ENCODE measurements at regions not wholly inside any gene's neighbourhood (a gene's known extent, or its start where the extent isn't known, plus 50 kb on each side); places are given as distances from the start of the nearest gene placed in this dataset.
"Not testable (repeated sequence)": the region's sequence is repeated elsewhere in the genome, so short reads cannot be mapped to it uniquely, and the experiment has no call there.

DNA sequence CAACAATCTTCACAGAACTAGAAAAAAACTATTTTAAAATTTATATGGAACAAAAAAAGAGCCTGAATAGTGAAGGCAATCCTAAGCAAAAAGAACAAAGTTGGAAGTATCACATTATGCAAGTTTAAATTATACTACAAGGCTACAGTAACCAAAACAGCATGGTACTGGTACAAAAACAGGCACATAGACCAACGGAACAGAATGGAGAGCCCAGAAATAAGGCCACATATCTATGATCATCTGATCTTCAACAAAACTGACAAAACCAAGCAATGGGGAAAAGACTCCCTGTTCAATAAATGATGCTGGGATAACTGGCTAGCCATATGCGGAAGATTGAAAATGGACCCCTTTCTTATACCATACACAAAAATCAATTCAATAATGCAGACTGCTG lies 74.4 kb upstream of the RTN4 start:
- not testable (repeated sequence) for DNase-seq

DNA sequence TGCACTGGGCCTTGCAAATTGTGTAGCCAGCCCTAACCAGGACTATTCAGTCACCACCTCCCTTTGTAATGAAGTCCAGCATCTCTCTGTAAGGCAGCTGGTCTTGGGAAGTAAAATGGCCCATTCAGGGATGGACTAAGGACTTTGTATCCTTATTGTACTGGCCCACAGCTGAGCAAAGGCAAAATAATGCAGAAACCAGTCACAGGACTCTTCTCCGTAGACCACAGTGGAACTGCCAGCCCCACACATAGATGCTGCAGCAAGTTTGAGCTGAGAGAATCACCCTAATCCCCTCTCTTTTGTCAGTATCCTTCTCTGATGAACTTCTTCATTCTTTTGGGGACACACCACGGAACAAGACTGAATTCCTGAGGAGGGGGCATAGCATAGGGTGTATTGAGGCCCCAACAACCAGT lies 73.6 kb upstream of the RTN4 start:
- DNase-seq = no peak

DNA sequence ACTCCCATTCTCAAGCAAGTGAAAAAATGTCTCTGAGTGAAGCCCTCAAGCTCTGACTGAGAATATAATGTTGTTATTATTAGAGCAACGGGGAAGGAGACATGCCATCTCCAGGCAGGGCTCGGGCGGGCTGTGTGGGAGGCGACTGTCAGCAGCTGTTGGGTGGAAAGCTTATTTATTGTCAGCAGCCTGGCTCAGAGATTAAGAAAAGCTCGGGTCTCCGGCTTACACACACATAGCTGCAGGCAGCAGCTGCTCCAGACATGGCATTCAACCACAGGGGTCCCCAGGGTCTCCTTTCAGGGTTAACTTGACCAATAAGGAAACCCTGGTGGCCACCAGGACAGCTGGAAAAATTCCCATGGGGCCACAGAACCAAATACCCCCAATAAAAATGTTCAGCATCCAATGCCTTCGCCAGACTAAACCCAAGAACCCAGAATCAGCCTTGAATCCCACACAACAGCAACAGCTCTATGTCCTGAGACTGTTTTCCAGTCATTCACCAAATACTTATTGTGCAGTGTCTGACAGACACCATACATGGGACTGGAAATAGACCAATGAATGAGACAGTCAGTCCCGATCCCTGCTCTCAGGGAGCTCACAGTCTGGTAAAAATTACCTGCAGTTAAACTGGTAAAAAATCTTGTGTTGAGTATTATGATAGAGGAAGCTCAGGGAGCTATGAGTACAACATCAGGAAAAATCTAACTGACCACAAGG lies 70.5 kb upstream of the RTN4 start:
- peak; percentile 86 for DNase-seq

DNA sequence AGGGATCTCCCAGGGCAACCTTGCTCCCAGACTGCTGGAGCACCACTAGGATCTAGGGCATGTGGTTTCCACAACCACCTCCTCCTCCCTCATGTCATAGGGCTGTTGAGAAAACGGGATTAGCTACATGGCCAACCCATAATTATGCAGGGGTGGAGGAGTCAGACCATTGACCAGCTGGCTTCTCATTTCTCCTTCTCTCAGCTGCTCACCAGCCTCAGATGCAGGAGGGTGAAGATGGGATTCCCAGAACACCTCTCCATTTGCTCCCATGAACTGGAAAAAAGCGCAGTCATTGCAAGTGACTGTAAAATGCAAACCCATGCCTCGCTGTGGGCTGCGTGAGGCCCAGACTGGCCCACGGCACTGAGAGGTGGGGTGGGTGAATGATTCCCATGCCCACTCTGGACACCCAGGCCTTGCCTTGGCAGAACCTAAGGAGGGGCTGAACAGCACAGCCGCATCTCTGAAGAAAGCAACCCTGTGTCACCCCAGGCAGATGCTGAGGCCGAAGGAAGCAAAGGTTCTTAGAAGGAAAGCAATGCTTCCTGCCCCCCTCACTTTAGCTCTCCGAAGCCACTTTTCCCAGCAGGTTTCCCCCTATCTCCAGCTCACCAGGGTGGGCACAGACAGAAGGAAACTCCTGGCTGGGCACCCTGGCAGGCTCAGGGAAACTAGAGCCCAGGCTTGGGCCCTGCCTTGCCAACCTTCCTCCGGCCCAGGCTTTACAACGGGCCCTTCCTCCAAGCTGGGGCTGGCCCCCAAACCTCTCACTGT lies 69.6 kb upstream of the RTN4 start:
- no peak for DNase-seq

DNA sequence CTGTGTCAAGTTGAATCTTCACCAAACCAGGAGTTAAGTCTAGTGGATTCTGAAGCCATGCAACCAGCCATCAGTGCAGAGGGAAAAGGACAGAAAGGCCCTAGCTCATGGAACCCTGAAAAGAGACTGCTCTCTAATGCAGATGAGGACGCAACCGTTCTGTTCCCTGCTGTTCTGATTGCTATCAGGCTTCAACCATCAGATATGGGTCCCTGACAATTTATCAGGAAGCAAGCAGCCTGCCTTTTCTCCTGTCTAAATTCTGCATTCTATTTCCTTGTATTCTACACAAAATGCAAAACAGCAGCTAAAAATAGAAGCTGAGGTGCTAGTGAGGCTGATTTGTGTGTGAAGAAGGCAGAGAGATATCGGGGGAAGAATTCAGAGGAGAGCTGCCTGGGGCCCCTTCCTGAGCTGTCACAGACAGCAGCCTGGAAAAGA lies 68.4 kb upstream of the RTN4 start:
- peak; percentile 41 for DNase-seq

DNA sequence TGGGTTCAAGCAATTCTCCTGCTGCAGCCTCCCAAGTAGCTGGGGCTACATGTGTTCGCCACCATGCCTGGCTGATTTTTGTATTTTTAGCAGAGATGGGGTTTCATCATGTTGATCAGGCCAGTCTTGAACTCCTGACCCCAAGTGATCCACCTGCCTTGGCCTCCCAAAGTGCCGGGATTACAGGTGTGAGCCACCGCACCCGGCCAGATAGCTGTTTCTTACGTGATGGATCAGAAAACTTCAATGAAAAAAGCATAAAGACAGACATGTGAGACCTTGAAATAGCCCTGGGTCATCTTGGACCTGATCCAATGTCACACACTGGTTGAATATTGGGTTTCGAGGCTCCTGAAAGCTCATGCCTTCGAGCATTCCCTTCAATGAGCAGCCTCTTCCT lies 66.7 kb upstream of the RTN4 start:
- DNase-seq = no peak

DNA sequence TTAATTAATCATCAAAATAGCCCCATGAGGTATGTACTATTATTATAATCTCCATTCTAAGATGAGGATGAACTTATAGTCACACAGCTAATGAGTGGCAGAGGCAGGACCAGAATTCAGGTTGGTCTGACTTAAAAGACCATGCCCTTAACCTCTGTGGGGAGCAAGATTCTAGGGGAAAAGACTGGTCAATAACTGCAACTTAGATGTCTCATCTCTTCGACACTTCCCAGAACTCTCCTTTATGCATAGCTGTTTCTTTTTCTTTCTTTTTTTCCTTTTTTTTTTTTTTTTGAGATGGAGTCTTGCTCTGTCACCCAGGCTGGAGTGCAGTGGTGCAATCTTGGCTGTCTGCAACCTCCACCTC lies 66.3 kb upstream of the RTN4 start:
- no peak for DNase-seq

DNA sequence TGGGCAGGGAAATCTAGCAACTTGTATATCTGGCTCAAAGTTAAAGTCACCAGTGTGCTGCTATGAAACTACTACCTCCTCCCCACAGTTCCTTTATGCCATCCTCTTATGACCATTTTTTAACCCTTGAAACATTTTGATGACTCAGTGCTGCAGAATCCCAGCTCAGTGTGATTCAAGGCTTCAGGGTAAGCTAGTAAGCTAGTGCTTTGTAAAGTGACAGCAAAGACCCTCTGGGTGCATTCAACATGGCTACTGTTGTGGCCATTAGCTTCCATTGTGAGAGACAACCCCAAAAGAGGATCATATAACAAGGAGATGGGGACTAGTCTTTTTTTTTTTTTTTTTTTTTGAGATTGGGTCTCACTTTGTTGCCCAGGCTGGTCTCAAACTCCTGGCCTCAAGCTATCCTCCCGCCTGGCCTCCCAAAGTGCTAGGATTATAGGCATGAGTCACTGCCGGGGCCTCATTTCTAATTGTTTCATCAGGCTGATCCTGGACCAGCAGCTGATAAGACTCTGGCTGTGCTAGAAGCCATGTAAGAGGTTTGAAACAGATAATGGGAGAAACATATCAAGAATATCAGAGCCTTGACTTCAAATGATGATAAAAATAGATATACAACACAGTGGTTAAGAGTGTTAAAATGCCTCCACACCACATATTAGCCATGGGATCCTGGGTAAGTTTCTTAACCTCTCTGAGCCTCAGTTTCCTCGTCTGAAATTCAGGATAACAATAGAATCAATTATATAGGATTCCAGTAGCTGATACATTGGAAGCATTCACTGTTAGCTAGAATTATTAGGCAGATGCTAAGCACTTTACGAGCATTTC lies 65.7 kb upstream of the RTN4 start:
- peak; percentile 78 for DNase-seq

DNA sequence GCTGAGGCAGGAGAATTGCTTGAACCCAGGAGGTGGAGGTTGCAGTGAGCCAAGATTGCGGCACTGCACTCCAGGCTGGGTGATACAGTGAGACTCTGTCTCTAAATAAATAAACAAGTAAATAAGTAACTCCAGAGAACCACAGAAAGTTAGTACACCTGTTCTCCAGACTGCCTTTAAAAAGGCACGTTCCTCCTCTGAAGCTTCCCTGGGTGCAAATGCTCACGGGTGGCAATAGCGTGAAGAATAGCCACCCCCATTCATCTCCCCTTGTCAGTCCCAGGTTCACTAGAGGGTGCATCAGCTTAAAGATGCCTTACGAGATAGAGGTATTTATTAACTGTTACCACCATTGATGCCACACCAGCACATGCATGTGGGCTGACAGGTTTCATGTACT lies 64.3 kb upstream of the RTN4 start:
- DNase-seq = no peak

DNA sequence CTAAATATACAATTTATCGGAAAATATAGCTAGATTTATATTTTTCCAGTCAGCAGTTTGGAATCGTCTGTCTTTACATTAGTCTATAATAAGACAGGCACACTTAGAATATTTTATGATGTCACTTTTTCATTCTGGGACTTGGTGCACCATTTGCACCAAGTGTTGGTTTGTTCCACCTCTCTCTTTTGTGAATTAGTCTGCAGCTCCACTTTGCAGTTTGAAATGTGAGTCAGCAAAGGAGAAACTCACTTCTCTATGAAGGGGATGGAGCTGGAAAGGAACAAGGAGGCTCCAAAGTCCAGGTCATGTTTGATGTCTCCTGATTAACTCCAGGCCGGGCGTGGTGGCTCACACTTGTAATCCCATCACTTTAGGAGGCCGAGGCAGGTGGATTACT lies 63.8 kb upstream of the RTN4 start:
- DNase-seq = no peak

DNA sequence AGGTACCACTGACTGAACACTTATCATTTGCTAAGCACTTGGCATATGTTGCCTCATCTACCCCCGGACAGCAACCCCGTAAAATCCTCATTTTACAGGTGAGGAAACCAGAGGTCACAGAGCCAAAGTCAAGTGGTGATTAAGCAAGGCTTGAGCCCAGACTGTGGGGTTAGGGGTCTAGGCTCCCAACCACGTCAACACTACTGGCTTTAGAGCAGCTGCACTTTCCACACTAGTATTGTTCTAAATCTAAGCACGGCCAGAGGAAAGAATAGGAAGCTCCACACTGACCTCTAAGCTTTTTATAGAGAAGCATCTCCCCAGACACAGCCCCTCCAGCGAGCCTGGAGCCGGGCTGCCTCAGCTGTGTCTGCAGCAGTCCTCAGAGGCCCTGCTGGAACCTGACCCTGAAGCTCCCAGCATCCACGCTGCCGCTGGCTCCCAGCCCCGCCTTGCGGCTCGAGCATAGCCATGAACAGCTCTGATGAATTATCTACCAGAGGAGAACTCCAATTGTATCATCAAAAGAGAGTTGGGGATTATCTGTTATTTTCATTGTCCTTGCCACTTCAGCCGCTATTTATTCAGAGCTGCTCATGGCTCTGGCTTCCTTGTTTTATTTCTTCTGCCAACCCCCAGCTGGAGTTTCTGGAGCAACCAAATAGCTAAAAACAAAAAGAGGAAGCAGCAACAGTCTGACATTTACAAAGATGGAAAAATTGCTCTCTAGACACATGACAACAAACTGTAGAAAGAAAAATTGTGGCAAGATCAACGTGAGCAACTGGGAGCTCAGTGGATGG lies 62.2 kb upstream of the RTN4 start:
- peak; percentile 76 for DNase-seq

DNA sequence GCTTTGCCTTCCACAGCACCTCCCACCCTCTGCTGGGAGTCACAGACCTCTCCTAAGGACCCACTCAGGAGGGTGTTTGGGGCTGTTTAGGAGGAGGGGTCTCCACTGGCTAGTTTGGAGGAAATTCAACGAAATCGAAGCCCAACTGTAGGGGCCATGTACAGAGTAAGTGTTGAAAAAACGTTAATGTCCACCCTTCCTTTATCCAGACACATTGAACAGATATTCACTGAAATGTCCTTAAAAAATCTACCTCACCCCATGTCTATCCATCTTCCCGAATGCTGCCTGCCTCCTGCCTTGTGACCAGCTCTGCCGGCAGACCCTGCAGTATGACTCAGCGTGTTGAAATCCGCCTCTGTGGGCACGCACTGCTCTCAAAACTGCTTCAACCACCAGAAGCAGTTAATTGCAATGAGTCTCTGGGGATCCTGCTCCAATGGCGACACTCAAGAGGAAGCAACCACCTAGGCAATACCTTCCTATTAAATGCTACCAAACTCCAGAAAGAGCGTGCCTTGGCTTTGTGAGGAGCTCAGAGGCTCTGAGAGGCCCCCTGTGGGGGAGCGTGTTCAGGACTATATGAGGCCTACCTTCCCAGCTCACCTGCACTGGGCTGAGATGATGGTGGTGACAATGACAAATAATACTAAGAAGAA lies 61.4 kb upstream of the RTN4 start:
- peak; percentile 96 for DNase-seq

DNA sequence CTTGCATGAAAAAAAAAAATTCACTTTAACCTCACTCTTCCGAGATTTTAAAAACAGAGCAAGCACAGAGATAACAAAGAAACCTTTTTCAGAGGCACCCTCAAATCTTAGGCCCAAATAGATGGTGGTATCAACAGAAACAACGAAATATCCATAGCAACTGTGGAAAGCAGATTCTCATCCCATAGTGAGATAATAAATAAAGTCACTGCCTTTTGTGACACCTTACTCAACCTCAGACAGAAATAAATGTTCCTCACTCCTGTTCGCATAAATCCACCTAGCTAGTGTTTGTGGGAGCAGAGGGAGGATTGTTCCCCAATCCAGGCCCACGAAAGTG lies 60.9 kb upstream of the RTN4 start:
- DNase-seq = no peak

DNA sequence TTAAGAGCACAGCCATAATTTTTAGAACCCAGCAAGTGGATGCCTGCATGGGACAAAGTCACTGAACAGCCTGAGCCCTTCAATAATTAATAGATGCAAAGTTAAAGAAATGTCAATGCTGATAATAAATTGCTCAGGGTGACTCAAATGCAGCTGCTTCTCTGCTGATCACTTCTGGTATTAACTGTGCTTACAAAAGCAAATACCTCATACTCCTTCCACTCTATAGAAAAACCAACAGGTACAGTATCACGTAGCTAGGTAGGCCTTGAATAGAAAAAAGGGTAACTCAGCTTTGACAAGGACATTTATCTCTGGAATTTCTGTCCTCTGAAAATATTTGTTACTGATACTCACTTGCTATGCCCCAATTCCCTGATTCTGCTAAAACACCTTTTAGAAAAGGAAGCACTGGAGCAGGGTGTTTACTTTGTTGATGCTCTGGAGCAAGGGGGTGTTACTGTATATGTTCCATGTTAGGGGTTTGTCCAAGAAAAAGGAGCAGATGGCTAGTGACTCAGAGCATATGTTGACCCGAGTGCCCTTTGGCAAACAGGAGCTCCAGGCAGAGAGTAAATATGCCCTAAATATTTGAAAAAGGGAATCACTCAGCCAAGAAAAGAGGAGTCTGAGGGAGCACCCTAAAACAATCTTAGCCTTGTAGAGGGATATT lies 59.1 kb upstream of the RTN4 start:
- peak; percentile 65 for DNase-seq

DNA sequence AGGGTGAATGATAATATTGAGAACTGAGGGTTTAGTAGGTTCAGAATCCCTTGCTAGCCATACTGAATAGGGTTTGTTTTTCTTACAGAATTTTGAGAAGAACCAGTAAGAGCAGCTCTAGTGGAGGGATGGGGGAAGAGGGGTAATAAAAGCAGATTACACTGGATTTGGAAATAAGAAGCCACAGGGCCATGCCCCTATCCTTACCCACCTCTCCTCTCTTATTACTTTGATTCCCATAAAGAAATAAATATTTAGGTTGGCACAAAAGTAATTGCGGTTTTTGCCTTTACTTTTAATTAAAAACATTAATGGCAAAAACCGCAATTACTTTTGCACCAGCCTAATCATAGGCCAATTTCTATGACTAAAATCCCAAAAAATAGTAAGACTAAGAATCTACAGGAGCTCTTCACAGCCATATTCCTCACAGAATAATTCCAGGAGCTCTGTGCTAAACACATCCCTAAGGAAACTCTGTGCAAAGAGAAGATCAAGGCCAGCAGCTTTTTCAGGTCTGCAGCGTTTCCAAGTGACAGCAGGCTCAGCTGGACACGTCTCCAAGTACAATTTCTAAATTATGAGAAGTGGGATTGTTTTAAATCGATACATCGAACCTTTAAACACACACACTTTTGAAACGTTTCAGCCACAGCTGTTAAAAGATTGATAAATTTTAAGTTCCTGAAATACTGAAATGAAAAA lies 58.4 kb upstream of the RTN4 start:
- no peak for DNase-seq

DNA sequence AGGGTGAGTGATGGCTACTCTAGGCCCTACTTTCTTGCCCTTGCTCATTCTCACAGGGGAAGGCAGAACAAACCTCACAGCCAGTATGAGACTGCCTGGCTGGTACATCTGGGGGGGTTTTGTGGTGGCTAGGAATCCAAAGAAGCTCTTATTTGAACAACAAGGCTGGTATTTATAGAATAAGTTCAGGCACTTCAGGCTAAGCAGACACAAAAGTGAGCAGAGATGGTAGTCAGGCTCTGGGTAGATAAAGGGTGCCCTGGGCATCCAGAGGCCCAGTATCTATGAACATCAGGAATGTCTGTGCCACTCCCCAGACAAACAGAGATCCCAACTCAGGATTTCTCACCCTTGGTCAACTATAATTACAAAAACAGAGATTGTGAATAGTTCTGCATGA lies 57.2 kb upstream of the RTN4 start:
- peak; percentile 57 for DNase-seq

DNA sequence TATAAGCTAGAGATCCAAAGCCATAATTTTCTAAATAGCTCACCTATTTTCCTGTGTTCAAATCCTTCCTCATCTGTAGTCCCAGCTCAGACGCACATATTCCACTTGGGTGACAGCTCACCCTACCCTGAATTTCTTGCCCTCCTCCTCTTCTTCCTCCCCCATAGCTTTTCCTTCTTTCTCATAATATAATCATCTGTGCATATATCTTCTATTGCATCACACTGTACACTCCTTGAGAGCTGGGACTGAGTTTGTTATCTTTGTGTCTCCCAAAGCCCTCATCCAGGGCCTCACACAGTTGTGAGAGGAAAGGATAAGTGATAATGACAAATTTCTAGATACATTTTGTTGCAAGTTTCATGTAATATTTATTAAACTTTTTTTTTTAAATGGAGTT lies 55.9 kb upstream of the RTN4 start:
- peak; percentile 47 for DNase-seq

DNA sequence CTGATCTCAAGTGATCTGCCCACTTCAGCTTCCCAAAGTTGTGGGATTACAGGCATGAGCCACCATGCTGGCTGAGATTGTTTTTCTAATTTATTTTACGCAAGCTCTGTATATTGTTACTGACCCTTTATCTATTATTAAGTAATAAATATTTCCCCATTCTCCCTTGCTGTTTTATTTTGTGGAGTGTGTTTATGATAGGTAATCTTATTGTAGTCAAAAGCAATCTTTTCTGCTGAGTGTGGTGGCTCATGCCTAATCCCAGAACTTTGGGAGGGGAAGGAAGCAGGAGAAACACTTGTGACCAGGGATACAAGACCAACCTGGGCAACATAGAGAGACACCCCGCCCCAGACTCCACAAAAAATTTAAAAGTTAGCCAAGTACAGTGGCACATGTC lies 55.2 kb upstream of the RTN4 start:
- no peak for DNase-seq

DNA sequence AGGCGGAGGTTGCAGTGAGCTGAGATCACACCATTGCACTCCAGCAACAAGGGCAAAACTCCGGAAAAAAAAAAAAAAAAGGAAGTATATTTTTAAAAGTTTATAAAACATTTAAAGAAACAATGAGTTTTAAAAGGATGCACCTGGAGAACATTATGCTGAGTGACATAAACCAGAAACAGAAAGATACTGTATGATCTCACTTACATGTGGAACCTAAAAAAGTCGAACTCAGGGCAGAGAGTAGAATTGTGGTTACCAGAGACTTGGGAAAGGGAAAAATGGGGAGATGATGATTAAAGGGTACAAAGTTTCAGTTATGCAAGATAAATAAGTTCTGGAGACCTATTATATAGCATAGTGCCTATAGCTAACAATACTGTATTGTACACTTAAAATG lies 52.8 kb upstream of the RTN4 start:
- peak; percentile 74 for DNase-seq

DNA sequence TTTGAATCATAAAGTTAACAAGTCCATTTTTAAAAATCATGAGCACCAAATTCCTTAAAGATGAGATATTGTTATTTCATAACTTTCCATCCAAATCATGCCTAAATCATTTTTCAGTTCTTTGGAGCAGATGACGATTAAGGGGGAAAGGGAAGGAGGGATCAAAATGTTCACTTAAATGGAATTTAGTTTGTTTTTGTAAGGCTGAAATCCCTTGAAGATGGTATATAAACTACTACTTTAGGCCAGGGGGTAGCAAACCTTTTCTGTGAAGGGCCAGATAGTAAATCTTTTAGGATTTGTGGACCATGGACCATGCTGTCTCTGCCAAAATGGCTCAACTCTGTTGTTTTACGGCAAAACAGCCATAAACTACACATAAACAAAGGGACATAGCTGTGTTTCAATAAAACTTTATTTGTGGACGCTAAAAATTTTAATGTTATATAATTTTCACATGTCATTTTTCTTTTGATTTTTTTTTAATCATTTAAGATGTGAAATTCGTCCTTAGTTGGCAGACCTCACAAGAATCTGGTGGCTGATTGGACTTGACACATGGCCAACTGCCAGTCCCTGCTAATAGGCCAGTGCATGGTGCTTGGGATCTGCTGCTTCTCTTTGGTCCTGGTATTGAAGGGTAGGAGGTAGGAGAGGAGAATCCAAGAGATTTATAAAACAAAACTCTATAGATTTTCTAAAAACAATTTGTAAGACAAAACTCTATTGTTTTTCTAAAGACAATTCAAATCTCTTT lies 52.0 kb upstream of the RTN4 start:
- peak; percentile 91 for DNase-seq
